ENCODE measurements at regions not wholly inside any gene's neighbourhood (a gene's known extent, or its start where the extent isn't known, plus 50 kb on each side); places are given as distances from the start of the nearest gene placed in this dataset.

DNA sequence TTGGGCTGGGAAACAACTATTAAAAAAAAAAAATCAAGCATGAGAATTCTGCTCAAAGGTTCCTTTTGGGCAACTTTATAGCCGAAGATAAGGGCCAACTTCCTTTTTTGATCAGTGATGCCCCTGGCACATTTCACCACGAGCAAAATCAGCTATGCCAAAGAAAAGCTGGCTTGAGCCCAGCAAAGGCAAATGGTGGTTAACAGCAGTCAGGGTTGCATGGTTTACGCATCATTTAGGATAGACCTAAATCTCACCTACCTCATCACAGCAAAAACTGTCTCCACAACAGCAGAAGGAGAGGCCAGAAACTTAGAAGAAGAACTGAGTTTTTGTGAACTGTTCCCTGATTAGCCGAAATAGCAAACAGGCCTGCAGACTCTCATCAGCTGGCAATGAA is 220.1 kb upstream of the CDIN1 start:
- TF ChIP-seq POLR2AphosphoS5 (IDR thresholded peaks at IDR 0.05; ENCODE audit: low read depth, low read length) (no peak), SIN3A (IDR thresholded peaks at IDR 0.05; ENCODE audit: borderline replicate concordance, insufficient read depth, low read length) (no peak), TAF1 (IDR thresholded peaks at IDR 0.05; ENCODE audit: borderline replicate concordance, insufficient read depth, low read length) (no peak), FOXP2 (optimal IDR thresholded peaks at IDR 0.05; ENCODE audit: borderline replicate concordance, extremely low read depth, extremely low read length, insufficient read depth) (no peak)
- TF ChIP-seq, protein P1, sequence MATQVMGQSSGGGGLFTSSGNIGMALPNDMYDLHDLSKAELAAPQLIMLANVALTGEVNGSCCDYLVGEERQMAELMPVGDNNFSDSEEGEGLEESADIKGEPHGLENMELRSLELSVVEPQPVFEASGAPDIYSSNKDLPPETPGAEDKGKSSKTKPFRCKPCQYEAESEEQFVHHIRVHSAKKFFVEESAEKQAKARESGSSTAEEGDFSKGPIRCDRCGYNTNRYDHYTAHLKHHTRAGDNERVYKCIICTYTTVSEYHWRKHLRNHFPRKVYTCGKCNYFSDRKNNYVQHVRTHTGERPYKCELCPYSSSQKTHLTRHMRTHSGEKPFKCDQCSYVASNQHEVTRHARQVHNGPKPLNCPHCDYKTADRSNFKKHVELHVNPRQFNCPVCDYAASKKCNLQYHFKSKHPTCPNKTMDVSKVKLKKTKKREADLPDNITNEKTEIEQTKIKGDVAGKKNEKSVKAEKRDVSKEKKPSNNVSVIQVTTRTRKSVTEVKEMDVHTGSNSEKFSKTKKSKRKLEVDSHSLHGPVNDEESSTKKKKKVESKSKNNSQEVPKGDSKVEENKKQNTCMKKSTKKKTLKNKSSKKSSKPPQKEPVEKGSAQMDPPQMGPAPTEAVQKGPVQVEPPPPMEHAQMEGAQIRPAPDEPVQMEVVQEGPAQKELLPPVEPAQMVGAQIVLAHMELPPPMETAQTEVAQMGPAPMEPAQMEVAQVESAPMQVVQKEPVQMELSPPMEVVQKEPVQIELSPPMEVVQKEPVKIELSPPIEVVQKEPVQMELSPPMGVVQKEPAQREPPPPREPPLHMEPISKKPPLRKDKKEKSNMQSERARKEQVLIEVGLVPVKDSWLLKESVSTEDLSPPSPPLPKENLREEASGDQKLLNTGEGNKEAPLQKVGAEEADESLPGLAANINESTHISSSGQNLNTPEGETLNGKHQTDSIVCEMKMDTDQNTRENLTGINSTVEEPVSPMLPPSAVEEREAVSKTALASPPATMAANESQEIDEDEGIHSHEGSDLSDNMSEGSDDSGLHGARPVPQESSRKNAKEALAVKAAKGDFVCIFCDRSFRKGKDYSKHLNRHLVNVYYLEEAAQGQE (IDR thresholded peaks at IDR 0.05; ENCODE audit: insufficient read depth in 1 of 2, low read depth in 2 of 2, low read length in 2 of 2), result no peak
